Spinal cord (tissue), 9 donors: ENCODE measurements at regions not wholly inside any gene's neighbourhood (a gene's known extent, or its start where the extent isn't known, plus 50 kb on each side); places are given as distances from the start of the nearest gene placed in this dataset.

ENCODE experiments used
- DNase-seq, 6 donors: peaks; one replicate each; pipeline versions ENCODE4 v3.0.0 to v3.0.0-alpha.2; 2013 to 2015; ENCODE audit warnings: low spot score in 6 of 6, low read depth in 4 of 6
- H3K27ac ChIP-seq: one replicate; pipeline ENCODE4 v1.5.1; 2013; ENCODE audit warnings: low read depth, low read length, control low read depth
- H3K27me3 ChIP-seq: one replicate; pipeline ENCODE4 v1.6.1; 2013; ENCODE audit warnings: low read length; ENCODE audit not compliant: control insufficient read depth, insufficient read depth
- H3K36me3 ChIP-seq: one replicate; pipeline ENCODE4 v1.6.1; 2013; ENCODE audit warnings: low read length; ENCODE audit not compliant: control insufficient read depth, insufficient read depth
- H3K4me1 ChIP-seq: one replicate; pipeline ENCODE4 v1.6.1; 2013; ENCODE audit warnings: low read length; ENCODE audit not compliant: control insufficient read depth, insufficient read depth
- H3K4me3 ChIP-seq: one replicate; pipeline ENCODE4 v1.5.1; 2013; ENCODE audit warnings: low read depth, low read length, control low read depth
- H3K9me3 ChIP-seq: one replicate; pipeline ENCODE4 v1.6.1; 2013; ENCODE audit warnings: low read length; ENCODE audit not compliant: control insufficient read depth, insufficient read depth
- WGBS: methylation state at CpG from one replicate; pipeline ENCODE4 v1.1.5; 2013; ENCODE audit warnings: missing lambda C conversion rate; ENCODE audit not compliant: insufficient coverage; 5-methylcytosine and 5-hydroxymethylcytosine counted together
- donor health status: healthy.

DNA sequence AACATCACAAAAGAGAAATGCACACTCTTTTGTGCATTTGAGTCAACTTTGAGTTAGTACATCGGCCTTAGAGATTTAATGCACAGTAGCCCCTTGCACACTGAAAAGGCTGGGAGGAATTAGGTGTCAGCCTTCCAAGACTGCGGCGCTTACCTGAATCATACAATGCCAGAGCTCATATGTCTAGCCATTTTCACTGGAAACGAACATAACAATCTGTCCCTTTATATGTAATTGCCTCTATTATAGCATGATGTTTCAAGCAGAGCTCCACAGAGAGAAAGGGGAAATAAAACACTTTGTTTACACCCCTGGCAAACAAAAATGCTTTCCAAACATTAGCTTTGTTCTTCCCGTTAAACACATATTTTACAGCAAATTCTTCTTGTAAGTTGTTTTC is 315.7 kb upstream of the SLCO3A1 start:
- 20% methylated on average over 2 of the region's 5 CpGs for WGBS
- no peaks in the 10 kb centered on the region for H3K9me3 ChIP-seq
- H3K4me3 ChIP-seq = no peak overlapping the region
- DNase-seq = peak in 3 of 6 donors; percentile 32 to 88 (median 60)
- no peaks in the 10 kb centered on the region for H3K4me1 ChIP-seq
- H3K27me3 ChIP-seq = no peaks in the 10 kb centered on the region
- no peak overlapping the region for H3K27ac ChIP-seq
- H3K36me3 ChIP-seq = no peaks in the 10 kb centered on the region

DNA sequence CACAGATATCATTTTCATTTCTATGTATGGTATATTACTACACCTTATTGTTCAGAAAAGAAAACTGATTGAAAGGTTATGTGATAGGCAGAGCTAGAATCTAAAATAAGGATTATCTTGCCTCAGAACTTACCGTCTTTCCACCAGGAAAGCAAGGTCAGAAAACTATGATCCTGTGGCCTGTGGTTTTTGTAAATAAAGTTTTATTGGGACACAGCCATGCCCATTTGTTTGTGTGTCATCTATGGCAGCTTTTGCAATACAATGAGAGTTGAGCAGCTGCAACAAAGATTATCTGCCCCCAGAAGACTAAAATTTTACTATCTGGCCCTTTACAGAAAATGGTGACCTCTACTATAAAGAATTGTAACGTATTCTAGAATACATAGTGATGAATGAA is 314.7 kb upstream of the SLCO3A1 start:
- no peak for DNase-seq
- Histone ChIP-seq H3K27ac (no peak overlapping the region), H3K4me3 (no peak overlapping the region), H3K9me3 (no peaks in the 10 kb centered on the region), H3K27me3 (no peaks in the 10 kb centered on the region), H3K4me1 (no peaks in the 10 kb centered on the region), H3K36me3 (no peaks in the 10 kb centered on the region)
- no CpG with 5 or more reads among the region's 2 CpGs for WGBS

DNA sequence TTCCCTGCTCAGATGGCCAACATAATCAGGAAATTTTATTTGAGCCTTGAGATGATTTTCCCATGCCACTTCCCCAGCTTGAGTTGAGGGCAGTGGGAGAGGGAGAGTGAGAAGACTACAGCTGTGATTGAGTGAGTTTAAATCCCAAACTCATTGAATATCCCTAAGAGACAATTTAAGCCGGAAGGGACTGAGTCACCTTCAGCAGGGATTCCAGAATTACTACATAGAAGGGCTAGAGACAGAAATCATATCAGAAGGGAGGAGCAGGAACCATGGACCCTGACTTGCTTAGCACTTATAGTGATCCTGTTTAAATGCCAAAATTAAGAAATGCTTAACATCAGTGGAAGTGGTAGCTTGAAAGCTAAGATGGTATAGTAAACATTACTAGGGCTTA is 312.2 kb upstream of the SLCO3A1 start:
- no peak overlapping the region for H3K27ac ChIP-seq
- DNase-seq = no peak
- no peaks in the 10 kb centered on the region for H3K27me3 ChIP-seq
- no CpG with 5 or more reads among the region's 1 CpG for WGBS
- H3K4me3 ChIP-seq = no peak overlapping the region
- no peaks in the 10 kb centered on the region for H3K4me1 ChIP-seq
- no peaks in the 10 kb centered on the region for H3K36me3 ChIP-seq
- no peaks in the 10 kb centered on the region for H3K9me3 ChIP-seq

DNA sequence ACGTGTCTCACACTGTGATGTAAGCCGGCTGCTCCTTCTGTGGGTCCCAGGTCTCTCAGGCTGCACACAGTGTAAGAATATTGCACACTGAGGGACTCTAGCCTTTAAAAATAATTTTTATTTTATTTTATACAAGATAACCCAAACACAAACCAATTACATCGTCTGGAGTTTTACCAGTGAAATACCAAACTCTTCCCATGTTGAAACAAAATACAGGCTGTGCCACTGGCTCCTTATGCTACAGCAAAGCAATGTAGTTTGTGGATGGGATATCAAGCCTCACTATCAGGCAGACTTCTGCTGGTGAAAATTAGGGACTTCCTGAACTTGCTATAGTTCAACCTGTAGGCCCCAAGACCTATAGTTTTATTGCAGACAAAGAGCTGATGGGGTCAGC is 311.3 kb upstream of the SLCO3A1 start:
- peak in 1 of 6 donors; percentile 59 for DNase-seq
- Histone ChIP-seq H3K4me1 (no peaks in the 10 kb centered on the region), H3K27me3 (no peaks in the 10 kb centered on the region), H3K27ac (no peak overlapping the region), H3K4me3 (no peak overlapping the region), H3K9me3 (no peaks in the 10 kb centered on the region), H3K36me3 (no peaks in the 10 kb centered on the region)
- WGBS = no CpG with 5 or more reads among the region's 3 CpGs

DNA sequence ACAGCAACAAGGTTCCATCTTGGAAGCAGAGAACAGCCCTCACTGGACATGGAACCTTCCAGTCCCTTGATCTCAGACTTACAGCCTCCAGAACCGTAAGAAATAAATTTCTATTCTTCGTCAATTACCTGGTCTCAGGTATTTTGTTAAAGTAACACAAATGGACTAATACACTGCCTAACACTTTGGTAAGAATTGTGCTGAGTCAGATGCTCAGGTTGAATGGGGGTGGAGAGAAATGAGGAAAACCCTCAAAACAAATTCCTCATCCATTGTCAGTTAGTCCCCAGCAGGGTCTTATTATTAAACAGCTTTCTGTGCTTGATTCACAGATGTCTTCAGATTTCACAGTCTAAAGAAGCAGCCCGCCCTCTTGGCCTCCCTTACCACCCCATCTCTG is 306.2 kb upstream of the SLCO3A1 start:
- WGBS = 100% methylated on average over 1 of the region's 3 CpGs
- Histone ChIP-seq H3K9me3 (no peaks in the 10 kb centered on the region), H3K27ac (no peak overlapping the region), H3K4me1 (no peaks in the 10 kb centered on the region), H3K4me3 (no peak overlapping the region), H3K27me3 (no peaks in the 10 kb centered on the region), H3K36me3 (no peaks in the 10 kb centered on the region)
- DNase-seq = no peak

DNA sequence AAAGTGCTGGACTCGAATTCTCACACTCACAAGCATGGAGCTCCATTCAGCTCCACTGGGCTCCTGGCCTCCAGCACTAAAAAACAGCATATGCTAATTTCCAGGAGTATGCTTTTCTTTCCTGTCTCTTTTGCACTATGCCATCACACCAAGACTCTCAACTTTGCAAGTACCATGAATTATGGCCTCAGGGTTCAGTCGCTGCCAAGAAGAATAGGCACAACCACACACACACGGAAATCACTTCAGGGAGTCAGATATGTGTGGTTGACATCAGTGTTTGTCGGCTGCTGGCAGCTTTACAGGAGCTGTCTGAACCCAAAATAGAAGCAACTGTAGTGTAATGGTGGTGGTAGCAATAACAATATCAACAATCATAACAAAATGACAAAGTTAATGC is 305.0 kb upstream of the SLCO3A1 start:
- 13% methylated on average over 1 of the region's 4 CpGs for WGBS
- no peaks in the 10 kb centered on the region for H3K27me3 ChIP-seq
- H3K27ac ChIP-seq = no peak overlapping the region
- H3K9me3 ChIP-seq = no peaks in the 10 kb centered on the region
- H3K4me3 ChIP-seq = no peak overlapping the region
- peak in 1 of 6 donors; percentile 56 for DNase-seq
- no peaks in the 10 kb centered on the region for H3K36me3 ChIP-seq
- peaks cover 6% of the 10 kb centered on the region for H3K4me1 ChIP-seq

DNA sequence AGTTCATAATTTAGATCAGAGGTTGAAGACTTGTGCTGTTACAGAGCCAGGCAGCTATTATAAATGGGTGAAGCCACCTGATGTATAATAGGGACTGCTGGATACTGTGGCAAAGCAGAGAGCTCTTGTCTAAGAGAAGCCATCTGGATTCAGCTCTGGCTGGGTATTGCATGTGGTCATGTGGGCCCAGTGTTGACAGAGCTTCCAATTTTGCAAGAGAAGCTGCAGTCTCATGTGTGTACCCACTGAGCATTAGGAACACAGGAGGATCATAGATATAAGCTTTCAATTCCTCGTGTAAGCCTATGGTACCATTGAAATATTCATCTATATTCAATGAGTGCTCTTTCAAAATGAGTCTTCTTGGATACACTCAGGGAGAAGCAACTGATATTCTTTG is 303.9 kb upstream of the SLCO3A1 start:
- H3K27ac ChIP-seq = no peak overlapping the region
- no peaks in the 10 kb centered on the region for H3K36me3 ChIP-seq
- peaks cover 7% of the 10 kb centered on the region for H3K4me1 ChIP-seq
- DNase-seq = no peak
- WGBS = no CpG with 5 or more reads among the region's 1 CpG
- no peaks in the 10 kb centered on the region for H3K27me3 ChIP-seq
- no peaks in the 10 kb centered on the region for H3K9me3 ChIP-seq
- H3K4me3 ChIP-seq = no peak overlapping the region

DNA sequence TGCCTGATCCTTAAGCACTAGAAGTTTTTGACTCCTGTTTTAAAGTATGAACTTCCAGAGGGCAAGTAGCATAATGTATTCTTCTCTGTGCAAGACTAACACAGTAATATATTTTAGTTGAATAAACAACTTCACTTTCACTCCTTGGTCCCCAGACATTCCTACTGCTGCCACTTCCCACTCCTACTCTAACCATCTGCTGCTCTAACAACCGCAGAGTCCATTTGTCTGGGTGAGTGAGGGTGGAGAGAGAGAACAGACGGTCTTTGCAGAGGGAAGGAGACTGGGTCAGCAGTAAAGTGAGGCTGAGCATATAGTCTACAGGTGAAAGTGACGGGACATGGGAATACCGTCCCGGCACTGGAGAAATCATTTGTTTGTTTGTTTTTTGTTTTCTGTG is 301.0 kb upstream of the SLCO3A1 start:
- H3K9me3 ChIP-seq = no peaks in the 10 kb centered on the region
- no peak overlapping the region for H3K27ac ChIP-seq
- no peaks in the 10 kb centered on the region for H3K36me3 ChIP-seq
- peaks cover 7% of the 10 kb centered on the region for H3K4me1 ChIP-seq
- WGBS = 61% methylated on average over 4 of the region's 5 CpGs
- DNase-seq = no peak
- no peaks in the 10 kb centered on the region for H3K27me3 ChIP-seq
- no peak overlapping the region for H3K4me3 ChIP-seq

DNA sequence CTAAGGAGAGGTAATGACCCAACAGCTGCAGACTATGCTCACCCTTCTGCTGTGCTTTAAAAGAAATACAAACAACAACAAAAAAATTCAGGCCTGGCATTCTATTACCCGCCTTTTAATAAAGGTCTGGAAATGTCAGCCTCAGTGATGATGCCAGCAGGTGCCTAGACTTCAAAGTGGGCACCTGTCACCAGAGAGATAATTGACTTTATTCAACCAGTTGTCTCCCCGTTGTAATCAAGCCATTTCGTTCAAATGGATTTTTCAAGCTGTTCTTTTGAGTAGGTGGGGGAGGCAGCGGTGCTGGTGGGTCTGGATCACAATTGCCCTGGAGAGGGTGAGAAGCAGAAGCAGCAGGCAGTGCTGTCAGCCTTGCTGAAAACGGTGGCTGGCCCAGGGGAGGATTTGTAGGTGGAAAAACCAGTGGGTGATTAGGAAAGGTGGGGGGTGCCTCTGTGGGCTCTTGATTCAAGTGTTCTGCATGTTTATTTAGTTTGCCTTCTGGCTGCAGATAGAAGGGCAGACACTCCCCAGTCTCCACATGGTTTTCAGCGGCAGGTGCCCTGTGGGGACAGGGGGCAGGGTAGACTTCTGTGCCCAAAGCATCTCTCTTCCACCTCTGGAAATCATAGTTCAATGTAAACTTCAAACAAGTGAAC is 300.2 kb upstream of the SLCO3A1 start:
- H3K4me1 ChIP-seq = peaks cover 7% of the 10 kb centered on the region
- whole genome bisulfite sequencing = 48% methylated on average over 5 of the region's 6 CpGs
- no peaks in the 10 kb centered on the region for H3K36me3 ChIP-seq
- peak in 1 of 6 donors; percentile 57 for DNase-seq
- no peak overlapping the region for H3K4me3 ChIP-seq
- no peak overlapping the region for H3K27ac ChIP-seq
- H3K27me3 ChIP-seq = no peaks in the 10 kb centered on the region
- H3K9me3 ChIP-seq = no peaks in the 10 kb centered on the region

DNA sequence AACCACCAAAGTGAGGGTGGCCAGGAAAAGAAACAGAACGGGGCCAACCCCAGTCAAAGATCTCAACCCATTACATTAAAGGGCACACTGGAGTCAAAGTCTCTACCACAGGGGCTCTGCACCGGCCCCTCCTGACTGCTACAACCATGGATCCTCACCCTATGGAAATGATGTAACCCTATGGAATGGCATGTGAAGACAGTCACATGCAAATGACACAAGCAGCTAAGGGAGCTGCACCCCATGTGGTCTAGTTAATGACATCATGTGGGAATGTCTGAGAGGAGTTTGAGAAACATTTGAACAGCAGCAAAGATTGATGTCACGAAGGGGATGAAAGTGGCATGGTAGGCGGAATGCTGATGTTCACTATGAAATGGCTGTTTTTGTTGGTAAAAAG is 298.2 kb upstream of the SLCO3A1 start:
- Histone ChIP-seq H3K27ac (no peak overlapping the region), H3K4me1 (peaks cover 7% of the 10 kb centered on the region), H3K27me3 (no peaks in the 10 kb centered on the region), H3K36me3 (no peaks in the 10 kb centered on the region), H3K4me3 (no peak overlapping the region), H3K9me3 (no peaks in the 10 kb centered on the region)
- WGBS = 91% methylated on average over 2 of the region's 4 CpGs
- no peak for DNase-seq
